ENCODE measurements at regions not wholly inside any gene's neighbourhood (a gene's known extent, or its start where the extent isn't known, plus 50 kb on each side); places are given as distances from the start of the nearest gene placed in this dataset.

DNA sequence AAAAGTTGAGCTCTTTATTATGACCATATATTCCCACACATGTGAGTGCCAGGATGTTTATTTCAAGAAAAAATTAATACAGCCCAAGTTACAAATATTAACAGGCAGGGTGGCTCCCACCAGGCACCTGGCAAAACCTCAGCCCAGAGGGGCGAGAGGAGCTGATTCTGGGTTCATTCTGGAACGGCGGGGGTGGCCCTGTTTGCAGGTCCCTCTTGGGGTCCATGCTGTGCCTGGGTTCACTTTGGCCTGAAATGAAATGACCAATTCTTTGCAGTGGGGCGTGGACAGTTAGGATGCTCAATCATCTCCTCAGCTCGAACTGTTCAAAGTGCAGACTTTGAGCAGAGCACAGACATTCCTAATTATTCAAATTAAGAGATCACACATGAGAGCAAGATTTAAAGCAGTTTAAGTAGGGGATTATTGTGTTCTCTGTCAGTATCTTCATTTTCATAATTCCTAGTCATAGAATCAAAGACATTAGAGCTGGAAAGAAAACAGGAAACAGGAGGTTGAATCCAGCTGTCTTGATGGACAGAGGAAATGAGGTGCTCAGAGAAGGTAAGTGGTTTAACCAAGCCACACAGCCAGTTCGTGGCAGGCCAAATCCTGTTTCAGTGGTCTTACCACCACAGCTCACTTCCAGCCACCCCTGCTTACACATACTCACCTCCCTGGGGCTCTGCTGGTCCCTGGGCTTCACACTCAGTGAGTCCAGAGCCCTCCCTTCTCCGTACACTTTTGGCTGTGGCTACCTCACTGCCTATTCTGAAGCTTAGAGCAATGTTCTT is 363.9 kb upstream of the TNRC6C start:
- intact Hi-C loops (cut with DNase I; ENCODE audit: low total_unique reads): no loop called here
- TF ChIP-seq, protein P1, sequence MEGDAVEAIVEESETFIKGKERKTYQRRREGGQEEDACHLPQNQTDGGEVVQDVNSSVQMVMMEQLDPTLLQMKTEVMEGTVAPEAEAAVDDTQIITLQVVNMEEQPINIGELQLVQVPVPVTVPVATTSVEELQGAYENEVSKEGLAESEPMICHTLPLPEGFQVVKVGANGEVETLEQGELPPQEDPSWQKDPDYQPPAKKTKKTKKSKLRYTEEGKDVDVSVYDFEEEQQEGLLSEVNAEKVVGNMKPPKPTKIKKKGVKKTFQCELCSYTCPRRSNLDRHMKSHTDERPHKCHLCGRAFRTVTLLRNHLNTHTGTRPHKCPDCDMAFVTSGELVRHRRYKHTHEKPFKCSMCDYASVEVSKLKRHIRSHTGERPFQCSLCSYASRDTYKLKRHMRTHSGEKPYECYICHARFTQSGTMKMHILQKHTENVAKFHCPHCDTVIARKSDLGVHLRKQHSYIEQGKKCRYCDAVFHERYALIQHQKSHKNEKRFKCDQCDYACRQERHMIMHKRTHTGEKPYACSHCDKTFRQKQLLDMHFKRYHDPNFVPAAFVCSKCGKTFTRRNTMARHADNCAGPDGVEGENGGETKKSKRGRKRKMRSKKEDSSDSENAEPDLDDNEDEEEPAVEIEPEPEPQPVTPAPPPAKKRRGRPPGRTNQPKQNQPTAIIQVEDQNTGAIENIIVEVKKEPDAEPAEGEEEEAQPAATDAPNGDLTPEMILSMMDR (IDR thresholded peaks at IDR 0.05): no peak
- no peak for TF ChIP-seq POLR2AphosphoS5 (IDR thresholded peaks at IDR 0.05)
- no peak for TF ChIP-seq EP300 (IDR thresholded peaks at IDR 0.05; ENCODE audit: low read depth)
- no peak for TF ChIP-seq POLR2A (IDR thresholded peaks at IDR 0.05)
- Histone ChIP-seq H3K27me3 (no peaks in the 10 kb centered on the region), H3K36me3 (no peaks in the 10 kb centered on the region), H3K4me3 (no peak overlapping the region), H3K9me3 (no peaks in the 10 kb centered on the region), H3K4me1 (peaks cover 0 to 21% (median 7%) of the 10 kb centered on the region in 4 donors), H3K27ac (peak overlapping the region in 1 of 4 donors; percentile 21)
- 76 to 88% methylated on average over 1 to 7 of the region's 7 CpGs for WGBS, 2 donors (ENCODE audit: low coverage in 1 of 2)
- in situ Hi-C loops (cut with MboI; ENCODE audit: low pct_ligation_motif_present in 1 of 4, low pct_unique_long_range_greater_than_20kb in 1 of 4, low sequenced_read_pairs in 3 of 4): no loop called here
- no peak for DNase-seq

- Histone ChIP-seq H3K27me3 (no peaks in the 10 kb centered on the region), H3K36me3 (no peaks in the 10 kb centered on the region), H3K9me3 (no peaks in the 10 kb centered on the region), H3K4me3 (no peak overlapping the region), H3K4me1 (peaks cover 0 to 31% (median 12%) of the 10 kb centered on the region in 4 donors), H3K27ac (no peak overlapping the region)
- 93% methylated on average over 21 of the region's 22 CpGs; no CpG with 5 or more reads in 1 of the 2 donors for WGBS, 2 donors (ENCODE audit: low coverage in 1 of 2)
- in situ Hi-C loops (cut with MboI; ENCODE audit: low pct_ligation_motif_present in 1 of 4, low pct_unique_long_range_greater_than_20kb in 1 of 4, low sequenced_read_pairs in 3 of 4) (no loop called here), intact Hi-C loops (cut with DNase I; ENCODE audit: low total_unique reads) (no loop called here)
- TF ChIP-seq, protein P1 (IDR thresholded peaks at IDR 0.05): no peak
- no peak for DNase-seq
Measured at GRCh38 chr17:77596491-77597417, 361.7 kb upstream of the TNRC6C start.

DNA sequence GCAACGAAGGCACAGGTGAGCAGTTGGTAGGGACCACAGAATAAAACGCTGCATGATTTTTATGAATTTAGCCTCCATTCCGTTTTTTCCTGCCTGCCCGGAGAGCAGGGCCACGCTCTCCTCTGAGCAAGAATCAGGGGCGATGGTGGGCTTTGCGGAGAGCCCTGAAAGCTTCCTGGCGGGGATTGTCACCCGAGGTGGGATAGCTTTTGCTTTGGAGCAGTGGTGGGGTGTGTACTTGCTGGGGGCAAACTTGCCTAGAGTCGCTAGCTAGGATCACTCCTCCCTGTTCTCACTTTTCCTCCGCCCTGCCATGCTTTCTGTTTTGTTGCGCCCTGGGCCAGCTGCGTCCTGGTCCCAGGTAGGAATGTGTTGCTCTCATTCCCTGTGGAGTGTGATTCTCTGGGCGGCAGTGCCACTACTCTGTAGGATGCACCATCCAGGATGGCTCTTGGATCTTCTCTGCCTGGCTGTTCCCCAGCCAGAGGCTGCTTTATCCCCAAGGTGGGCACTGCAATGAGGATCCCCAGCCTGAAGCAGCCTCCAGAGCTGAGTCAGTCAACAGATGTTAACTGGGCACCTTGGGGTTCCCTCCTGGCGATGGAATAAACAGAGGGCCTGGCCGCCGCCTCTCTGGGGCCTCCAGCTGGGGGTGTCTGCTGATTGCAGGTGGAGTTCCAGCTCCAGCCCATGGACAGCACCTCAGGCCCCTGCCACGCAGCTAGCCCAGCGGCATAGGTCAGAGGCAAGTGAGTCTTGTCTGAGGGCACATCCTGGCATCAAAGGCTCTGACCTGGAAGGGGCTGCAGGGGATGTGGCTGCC is 360.9 kb upstream of the TNRC6C start:
- Histone ChIP-seq H3K27me3 (no peaks in the 10 kb centered on the region), H3K4me1 (peaks cover 1 to 25% (median 7%) of the 10 kb centered on the region in 4 donors), H3K9me3 (no peaks in the 10 kb centered on the region), H3K27ac (no peak overlapping the region), H3K4me3 (no peak overlapping the region), H3K36me3 (no peaks in the 10 kb centered on the region)
- WGBS, 2 donors (ENCODE audit: low coverage in 1 of 2): 91% methylated on average over 19 of the region's 19 CpGs; no CpG with 5 or more reads in 1 of the 2 donors
- no peak for DNase-seq
- intact Hi-C loops (cut with DNase I; ENCODE audit: low total_unique reads): no loop called here
- in situ Hi-C loops (cut with MboI; ENCODE audit: low pct_ligation_motif_present in 1 of 4, low pct_unique_long_range_greater_than_20kb in 1 of 4, low sequenced_read_pairs in 3 of 4): no loop called here
- TF ChIP-seq, protein P1 (IDR thresholded peaks at IDR 0.05): no peak
- no peak for TF ChIP-seq POLR2A (IDR thresholded peaks at IDR 0.05)
- TF ChIP-seq POLR2AphosphoS5 (IDR thresholded peaks at IDR 0.05): no peak
- TF ChIP-seq EP300 (IDR thresholded peaks at IDR 0.05; ENCODE audit: low read depth): no peak

Measured in transverse colon (tissue), 4 donors.